Liver (tissue), 8 donors: ENCODE measurements at regions not wholly inside any gene's neighbourhood (a gene's known extent, or its start where the extent isn't known, plus 50 kb on each side); places are given as distances from the start of the nearest gene placed in this dataset.

ENCODE experiments used
- DNase-seq: peaks from one replicate; pipeline ENCODE4 v3.0.0-alpha.2; 2017; ENCODE audit warnings: low spot score
- H3K27ac ChIP-seq, 2 donors: one replicate each; pipeline ENCODE4 v1.7.0; 2013; ENCODE audit warnings: inconsistent platforms in 2 of 2, low read length in 2 of 2, control low read depth in 1 of 2, low read depth in 1 of 2, mild to moderate bottlenecking in 1 of 2
- H3K27me3 ChIP-seq, 4 donors: one replicate each; pipeline versions ENCODE4 v1.6.1 to v1.7.0; 2013; ENCODE audit warnings: low read length in 3 of 4, inconsistent platforms in 1 of 4, mild to moderate bottlenecking in 1 of 4, moderate library complexity in 1 of 4; ENCODE audit not compliant: control insufficient read depth in 4 of 4, insufficient read depth in 4 of 4
- H3K36me3 ChIP-seq, 4 donors: one replicate each; pipeline versions ENCODE4 v1.6.1 to v1.7.0; 2013; ENCODE audit warnings: low read length in 3 of 4, mild to moderate bottlenecking in 3 of 4, low read depth in 1 of 4, moderate library complexity in 1 of 4; ENCODE audit not compliant: control insufficient read depth in 4 of 4, insufficient read depth in 3 of 4
- H3K4me1 ChIP-seq, 4 donors: one replicate each; pipeline versions ENCODE4 v1.6.1 to v1.7.0; 2013; ENCODE audit warnings: low read length in 3 of 4, mild to moderate bottlenecking in 3 of 4, moderate library complexity in 1 of 4; ENCODE audit not compliant: control insufficient read depth in 4 of 4, insufficient read depth in 4 of 4
- H3K4me3 ChIP-seq, 3 donors: one replicate each; pipeline versions ENCODE4 v1.6.1 to v1.7.0; 2013; ENCODE audit warnings: low read length in 3 of 3, control low read depth in 1 of 3, low read depth in 1 of 3, mild to moderate bottlenecking in 1 of 3
- H3K9ac ChIP-seq, 2 donors: one replicate each; pipeline ENCODE4 v1.7.0; 2013; ENCODE audit warnings: low read length in 2 of 2, mild to moderate bottlenecking in 2 of 2, moderate library complexity in 2 of 2, control low read depth in 1 of 2, low read depth in 1 of 2
- H3K9me3 ChIP-seq, 4 donors: one replicate each; pipeline versions ENCODE4 v1.6.1 to v1.7.0; 2013; ENCODE audit warnings: low read length in 3 of 4; ENCODE audit not compliant: control insufficient read depth in 4 of 4
- ATF3 ChIP-seq: IDR thresholded peaks from 2 replicates; pipeline ENCODE4 v1.6.1; 2016; ENCODE audit warnings: antibody characterized with exemption
- CTCF ChIP-seq: fragments of 150-350 bp; IDR thresholded peaks from 2 replicates; pipeline ENCODE4 v1.5.1; 2017; ENCODE audit warnings: improper control_type of control experiment, low read depth, low read length; ENCODE audit not compliant: missing input control
- FOXA1 ChIP-seq: IDR thresholded peaks from 2 replicates; pipeline ENCODE4 v1.6.1; 2016; ENCODE audit warnings: antibody characterized with exemption
- FOXA2 ChIP-seq: IDR thresholded peaks from 2 replicates; pipeline ENCODE4 v1.6.1; 2016; ENCODE audit warnings: antibody characterized with exemption
- GABPA ChIP-seq, 2 donors: IDR thresholded peaks in 1 of 2; conservative IDR thresholded peaks in 1 of 2; 2 replicates each; pipeline ENCODE4 v1.6.1; 2016; ENCODE audit warnings: antibody characterized with exemption in 2 of 2, mild to moderate bottlenecking in 1 of 2, moderate library complexity in 1 of 2
- HNF4A ChIP-seq, 2 donors: conservative IDR thresholded peaks; 2 replicates each; pipeline ENCODE4 v1.6.1; 2016; ENCODE audit warnings: antibody characterized with exemption in 2 of 2, mild to moderate bottlenecking in 2 of 2
- HNF4G ChIP-seq: IDR thresholded peaks from 2 replicates; pipeline ENCODE4 v1.6.1; 2016; ENCODE audit warnings: antibody characterized with exemption
- JUND ChIP-seq, 2 donors: IDR thresholded peaks; 2 replicates each; pipeline ENCODE4 v1.6.1; 2016; ENCODE audit warnings: antibody characterized with exemption in 2 of 2
- MAX ChIP-seq: IDR thresholded peaks from 2 replicates; pipeline ENCODE4 v1.6.1; 2016; ENCODE audit warnings: antibody characterized with exemption
- NR2F2 ChIP-seq: IDR thresholded peaks from 2 replicates; pipeline ENCODE4 v1.6.1; 2016; ENCODE audit warnings: antibody characterized with exemption
- RAD21 ChIP-seq, 2 donors: IDR thresholded peaks; 2 replicates each; pipeline ENCODE4 v1.6.1; 2016; ENCODE audit warnings: antibody characterized with exemption in 2 of 2, mild to moderate bottlenecking in 2 of 2
- REST ChIP-seq: IDR thresholded peaks from 2 replicates; pipeline ENCODE4 v1.6.1; 2016; ENCODE audit warnings: antibody characterized with exemption, mild to moderate bottlenecking
- RXRA ChIP-seq, 2 donors: IDR thresholded peaks; 2 replicates each; pipeline ENCODE4 v1.6.1; 2017 to 2018; ENCODE audit warnings: antibody characterized with exemption in 2 of 2, mild to moderate bottlenecking in 1 of 2
- SP1 ChIP-seq: IDR thresholded peaks from 2 replicates; pipeline ENCODE4 v1.6.1; 2018; ENCODE audit warnings: antibody characterized with exemption, mild to moderate bottlenecking
- TAF1 ChIP-seq: conservative IDR thresholded peaks from 2 replicates; pipeline ENCODE4 v1.6.1; 2016; ENCODE audit warnings: antibody characterized with exemption, mild to moderate bottlenecking
- YY1 ChIP-seq: IDR thresholded peaks from 2 replicates; pipeline ENCODE4 v1.6.1; 2016; ENCODE audit warnings: antibody characterized with exemption, mild to moderate bottlenecking
- ZBTB33 ChIP-seq: IDR thresholded peaks from 2 replicates; pipeline ENCODE4 v1.6.1; 2016; ENCODE audit warnings: antibody characterized with exemption
- WGBS: extraction: QIAGEN DNeasy Blood & Tissue Kit; methylation state at CpG from one replicate; pipeline ENCODE4 v1.1.7; 2013; 5-methylcytosine and 5-hydroxymethylcytosine counted together
- donor health status: healthy.
- donor health status: healthy.
- donor health status: healthy.
- donor health status: healthy.
- donor health status: healthy.

- H3K4me1 ChIP-seq = no peaks in the 10 kb centered on the region
- DNase-seq = no peak
- no peaks in the 10 kb centered on the region for H3K27me3 ChIP-seq
- no peak overlapping the region for H3K4me3 ChIP-seq
- H3K27ac ChIP-seq = no peak overlapping the region
- whole genome bisulfite sequencing = 10% methylated on average over 1 of the region's 1 CpG
- no peak overlapping the region for H3K9ac ChIP-seq
- H3K36me3 ChIP-seq = no peaks in the 10 kb centered on the region
- TF ChIP-seq HNF4A (conservative IDR thresholded peaks at IDR 0.05) = no peak
- no peak for TF ChIP-seq HNF4G
- no peak for TF ChIP-seq YY1
- TF ChIP-seq JUND (IDR thresholded peaks at IDR 0.05) = no peak
- no peak for TF ChIP-seq MAX
- TF ChIP-seq REST = no peak
- no peak for TF ChIP-seq ATF3
- TF ChIP-seq FOXA1 = no peak
- no peak for TF ChIP-seq NR2F2
- TF ChIP-seq SP1 = no peak
- TF ChIP-seq GABPA (IDR thresholded peaks at IDR 0.05 in 1 of 2, conservative IDR thresholded peaks at IDR 0.05 in 1 of 2) = no peak
- no peak for TF ChIP-seq RXRA (IDR thresholded peaks at IDR 0.05)
- no peak for TF ChIP-seq FOXA2
- no peak for TF ChIP-seq CTCF
- TF ChIP-seq TAF1 = no peak
- no peaks in the 10 kb centered on the region for H3K9me3 ChIP-seq
Measured at GRCh38 chr18:66078925-66079800, 328.4 kb downstream of the CDH7 start.

- Histone ChIP-seq H3K9ac (no peak overlapping the region), H3K4me1 (no peaks in the 10 kb centered on the region), H3K27ac (no peak overlapping the region), H3K27me3 (no peaks in the 10 kb centered on the region), H3K36me3 (no peaks in the 10 kb centered on the region), H3K9me3 (peaks cover 0 to 5% (median 1%) of the 10 kb centered on the region in 4 donors), H3K4me3 (no peak overlapping the region)
- no peak for DNase-seq
- 64% methylated on average over 3 of the region's 3 CpGs for WGBS
- TF ChIP-seq GABPA (IDR thresholded peaks at IDR 0.05 in 1 of 2, conservative IDR thresholded peaks at IDR 0.05 in 1 of 2) (no peak), REST (no peak), MAX (no peak), FOXA1 (no peak), NR2F2 (no peak), JUND (IDR thresholded peaks at IDR 0.05) (no peak), ZBTB33 (no peak), HNF4A (conservative IDR thresholded peaks at IDR 0.05) (no peak), FOXA2 (no peak), RXRA (IDR thresholded peaks at IDR 0.05) (no peak), RAD21 (IDR thresholded peaks at IDR 0.05) (no peak), SP1 (no peak), YY1 (no peak)
Measured at GRCh38 chr18:66077066-66077465, 326.3 kb downstream of the CDH7 start.
